D721Med (cell line): ENCODE measurements at regions not wholly inside any gene's neighbourhood (a gene's known extent, or its start where the extent isn't known, plus 50 kb on each side); places are given as distances from the start of the nearest gene placed in this dataset.

ENCODE experiments used
- DNase-seq: peaks from one replicate; pipeline ENCODE4 v3.0.0; 2011; ENCODE audit warnings: low spot score; ENCODE audit not compliant: insufficient read length
- FAIRE-seq: peaks from 2 replicates; lab custom pipeline; 2011; peaks lifted over from hg19 to GRCh38; lab: Jason Lieb, UNC
- TF ChIP-seq, protein P1 (sequence below): IDR thresholded peaks from 2 replicates; pipeline ENCODE4 v1.5.1; 2012; ENCODE audit warnings: mild to moderate bottlenecking, control low read depth; ENCODE audit not compliant: insufficient read depth; ENCODE audit errors: missing control alignments

DNA sequence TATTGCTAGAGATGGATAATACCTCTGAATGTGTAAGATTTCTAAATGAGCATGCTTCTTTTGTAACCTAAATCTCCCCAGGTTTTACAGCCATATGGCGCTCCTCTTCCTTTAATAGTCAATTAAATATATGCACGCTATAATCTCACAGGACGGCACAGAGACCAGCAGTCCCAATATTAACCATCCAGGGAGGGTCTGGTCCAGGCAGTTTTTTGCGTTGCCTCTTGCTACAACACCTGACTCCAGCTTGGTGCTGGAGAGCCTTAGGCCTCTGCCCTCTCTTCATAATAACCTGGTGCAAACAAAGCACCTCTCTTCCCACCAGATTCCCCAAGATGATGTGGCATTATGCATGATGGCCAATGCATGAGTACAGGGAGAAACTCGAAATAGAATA is 183.4 kb downstream of the LY86 start:
- TF ChIP-seq, protein P1, sequence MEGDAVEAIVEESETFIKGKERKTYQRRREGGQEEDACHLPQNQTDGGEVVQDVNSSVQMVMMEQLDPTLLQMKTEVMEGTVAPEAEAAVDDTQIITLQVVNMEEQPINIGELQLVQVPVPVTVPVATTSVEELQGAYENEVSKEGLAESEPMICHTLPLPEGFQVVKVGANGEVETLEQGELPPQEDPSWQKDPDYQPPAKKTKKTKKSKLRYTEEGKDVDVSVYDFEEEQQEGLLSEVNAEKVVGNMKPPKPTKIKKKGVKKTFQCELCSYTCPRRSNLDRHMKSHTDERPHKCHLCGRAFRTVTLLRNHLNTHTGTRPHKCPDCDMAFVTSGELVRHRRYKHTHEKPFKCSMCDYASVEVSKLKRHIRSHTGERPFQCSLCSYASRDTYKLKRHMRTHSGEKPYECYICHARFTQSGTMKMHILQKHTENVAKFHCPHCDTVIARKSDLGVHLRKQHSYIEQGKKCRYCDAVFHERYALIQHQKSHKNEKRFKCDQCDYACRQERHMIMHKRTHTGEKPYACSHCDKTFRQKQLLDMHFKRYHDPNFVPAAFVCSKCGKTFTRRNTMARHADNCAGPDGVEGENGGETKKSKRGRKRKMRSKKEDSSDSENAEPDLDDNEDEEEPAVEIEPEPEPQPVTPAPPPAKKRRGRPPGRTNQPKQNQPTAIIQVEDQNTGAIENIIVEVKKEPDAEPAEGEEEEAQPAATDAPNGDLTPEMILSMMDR, result no peak
- FAIRE-seq, result no peak
- DNase-seq, result no peak

GRCh38 chr6:6772751-6773150 is 184.2 kb downstream of the LY86 start:
- no peak for FAIRE-seq
- DNase-seq, result no peak
- TF ChIP-seq, protein P1, result no peak

DNA sequence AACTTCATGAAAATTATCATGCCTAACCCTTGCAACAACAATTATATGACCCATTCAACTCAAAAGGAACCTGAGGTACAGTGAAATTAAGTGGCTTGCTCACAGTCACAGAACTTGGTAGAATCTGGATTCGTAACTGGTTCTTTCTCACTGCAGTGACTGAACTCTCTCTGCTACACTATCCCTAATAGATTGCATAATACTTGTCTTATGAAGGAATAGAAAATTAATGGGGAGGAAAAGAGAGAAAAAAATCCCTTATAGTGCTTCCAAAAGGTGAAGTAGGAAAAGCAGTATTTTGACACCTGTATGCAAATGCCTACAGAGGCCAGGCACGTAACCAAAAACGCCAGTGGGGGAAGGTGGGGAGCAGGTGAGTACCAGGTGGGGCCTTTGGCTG is 186.6 kb downstream of the LY86 start:
- FAIRE-seq (no peak), DNase-seq (no peak)
- TF ChIP-seq, protein P1, result no peak

- FAIRE-seq, result no peak
- no peak for DNase-seq
- TF ChIP-seq, protein P1, result no peak
These were observed 191.7 kb downstream of the LY86 start for GRCh38 chr6:6780231-6780630.

GRCh38 chr6:6781172-6781872 is 192.8 kb downstream of the LY86 start:
- DNase-seq (no peak), FAIRE-seq (no peak)
- TF ChIP-seq, protein P1, result no peak

DNA sequence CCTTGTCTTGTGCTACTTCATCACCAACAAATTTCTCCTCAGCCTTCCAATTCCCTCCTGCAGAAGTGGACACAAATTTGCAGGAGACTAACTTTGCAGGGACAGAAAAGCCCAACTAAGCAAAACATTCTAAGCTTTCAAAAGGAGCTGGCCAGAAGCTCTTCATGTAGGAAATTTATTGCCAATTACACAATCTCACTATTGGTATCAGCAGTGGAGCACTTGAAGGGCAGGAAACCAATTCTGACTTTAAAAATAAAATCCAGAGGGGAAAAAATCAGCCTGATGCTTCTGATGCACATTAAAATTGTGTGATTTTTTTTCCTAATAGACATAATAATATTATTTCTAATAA is 193.3 kb downstream of the LY86 start:
- TF ChIP-seq, protein P1, result no peak
- DNase-seq, result no peak
- no peak for FAIRE-seq

DNA sequence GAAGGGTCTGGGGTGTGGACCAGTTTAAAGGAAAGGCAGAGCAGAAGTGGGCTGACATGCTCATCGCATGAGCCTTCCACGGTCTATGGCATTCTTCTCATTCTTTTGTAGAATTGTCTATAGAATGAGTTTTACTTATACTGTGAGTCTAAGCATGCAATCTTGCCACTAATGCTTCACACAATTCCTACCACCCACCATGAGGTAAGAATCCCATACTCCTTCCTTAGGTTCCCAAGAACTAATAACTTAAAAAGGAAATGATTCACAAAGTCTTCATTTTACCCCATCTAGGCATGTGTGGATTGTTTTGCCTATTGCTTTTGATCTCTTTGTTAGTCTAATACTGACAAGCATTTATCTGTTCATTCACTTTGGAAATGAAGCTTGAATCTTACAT is 195.2 kb downstream of the LY86 start:
- TF ChIP-seq, protein P1, result no peak
- FAIRE-seq, result no peak

More for the DNA sequence above, 195.2 kb downstream of the LY86 start:
- DNase-seq, result no peak
